Activated T-helper 17 cell treated with anti-CD3 and anti-CD28 coated beads, Interleukin-2, amount 50 U/mL, for 72 hours (primary cell): ENCODE measurements at regions not wholly inside any gene's neighbourhood (a gene's known extent, or its start where the extent isn't known, plus 50 kb on each side); places are given as distances from the start of the nearest gene placed in this dataset.
"Not testable (repeated sequence)": the region's sequence is repeated elsewhere in the genome, so short reads cannot be mapped to it uniquely, and the experiment has no call there.

Experiments
- ATAC-seq: fragments of 150-1000 bp; cut with Tn5 transposase; replicated peaks from 2 replicates; pipeline ENCODE4 v1.10.0; 2021; ENCODE audit warnings: mild to moderate bottlenecking, moderate library complexity
- H3K27ac Mint-ChIP-seq: one replicate; pipeline ENCODE4 v1.8.0; 2022; ENCODE audit warnings: mixed read lengths
- H3K27me3 Mint-ChIP-seq: one replicate; pipeline ENCODE4 v1.8.0; 2022; ENCODE audit warnings: mixed read lengths
- H3K36me3 Mint-ChIP-seq: one replicate; pipeline ENCODE4 v1.8.0; 2022; ENCODE audit warnings: low read depth, mild to moderate bottlenecking, mixed read lengths
- H3K4me1 Mint-ChIP-seq: one replicate; pipeline ENCODE4 v1.8.0; 2022; ENCODE audit warnings: mixed read lengths
- H3K4me3 Mint-ChIP-seq: one replicate; pipeline ENCODE4 v1.8.0; 2022; ENCODE audit warnings: mild to moderate bottlenecking, mixed read lengths
- H3K9me3 Mint-ChIP-seq: one replicate; pipeline ENCODE4 v1.8.0; 2022; ENCODE audit warnings: mixed read lengths

GRCh38 chr13:64725492-64725891, 2504.6 kb downstream of the PCDH9 start:
- Mint-ChIP-seq H3K36me3 (no peaks in the 10 kb centered on the region), H3K27ac (no peak overlapping the region)
- no peak for ATAC-seq

GRCh38 chr13:64723724-64724123, 2506.4 kb downstream of the PCDH9 start:
- Mint-ChIP-seq H3K9me3 (peaks cover 4% of the 10 kb centered on the region), H3K4me1 (no peaks in the 10 kb centered on the region), H3K36me3 (no peaks in the 10 kb centered on the region), H3K4me3 (no peak overlapping the region), H3K27ac (no peak overlapping the region), H3K27me3 (no peaks in the 10 kb centered on the region)
- no peak for ATAC-seq

More at GRCh38 chr13:64725492-64725891, 2504.6 kb downstream of the PCDH9 start:
- H3K27me3 Mint-ChIP-seq, result no peaks in the 10 kb centered on the region
- H3K4me3 Mint-ChIP-seq, result no peak overlapping the region
- H3K9me3 Mint-ChIP-seq, result peaks cover 8% of the 10 kb centered on the region
- H3K4me1 Mint-ChIP-seq, result no peaks in the 10 kb centered on the region

- no peaks in the 10 kb centered on the region for H3K36me3 Mint-ChIP-seq
- peaks cover 16% of the 10 kb centered on the region for H3K9me3 Mint-ChIP-seq
- no peaks in the 10 kb centered on the region for H3K4me1 Mint-ChIP-seq
- no peak for ATAC-seq
- H3K27ac Mint-ChIP-seq, result no peak overlapping the region
- H3K4me3 Mint-ChIP-seq, result no peak overlapping the region
- H3K27me3 Mint-ChIP-seq, result no peaks in the 10 kb centered on the region
Measured at GRCh38 chr13:64718116-64718515, 2512.0 kb downstream of the PCDH9 start.

DNA sequence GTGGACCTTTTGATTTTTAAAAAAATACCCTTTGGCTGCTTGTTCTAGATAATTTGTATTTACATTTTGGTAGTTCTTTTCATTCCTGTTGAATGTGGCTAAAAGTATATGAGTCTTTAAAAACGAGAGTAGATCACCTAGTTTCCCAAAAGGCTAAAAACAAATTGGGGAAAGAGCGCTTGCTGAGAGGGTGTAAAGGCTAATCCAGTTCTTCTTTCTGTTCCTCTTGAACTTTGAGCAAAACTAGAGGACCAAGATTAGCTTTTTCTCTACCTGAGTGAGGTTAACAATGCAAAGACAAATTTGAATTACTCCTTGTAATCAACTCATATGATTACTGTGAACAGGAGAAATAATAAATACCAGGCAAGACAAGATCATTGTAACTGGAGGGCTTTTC, 2513.2 kb downstream of the PCDH9 start:
- no peak overlapping the region for H3K4me3 Mint-ChIP-seq
- ATAC-seq, result no peak
- no peaks in the 10 kb centered on the region for H3K36me3 Mint-ChIP-seq
- no peaks in the 10 kb centered on the region for H3K27me3 Mint-ChIP-seq
- no peak overlapping the region for H3K27ac Mint-ChIP-seq
- peaks cover 16% of the 10 kb centered on the region for H3K9me3 Mint-ChIP-seq
- H3K4me1 Mint-ChIP-seq, result no peaks in the 10 kb centered on the region

DNA sequence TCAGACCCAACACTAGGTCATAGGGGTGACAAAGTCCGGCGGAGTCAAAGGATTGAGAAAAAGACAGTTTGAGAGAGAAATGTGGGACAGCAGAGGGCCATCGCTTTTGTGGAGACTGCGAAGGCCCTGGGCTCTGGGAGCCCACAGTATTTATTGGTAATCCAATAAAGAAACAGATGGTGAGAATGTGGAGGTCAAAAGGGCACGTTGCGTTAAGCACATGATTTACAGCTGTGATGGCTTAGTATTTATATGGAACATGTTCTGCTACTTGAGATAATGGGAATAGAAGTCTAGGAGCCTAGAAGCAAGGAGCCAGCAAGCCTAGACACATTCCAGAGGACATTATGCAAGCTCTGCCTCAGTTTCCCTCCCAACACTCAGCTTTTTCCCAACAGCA, 2521.1 kb downstream of the PCDH9 start:
- H3K9me3 Mint-ChIP-seq, result peaks cover 15% of the 10 kb centered on the region
- H3K4me3 Mint-ChIP-seq, result no peak overlapping the region
- no peaks in the 10 kb centered on the region for H3K4me1 Mint-ChIP-seq
- no peaks in the 10 kb centered on the region for H3K27me3 Mint-ChIP-seq
- no peaks in the 10 kb centered on the region for H3K36me3 Mint-ChIP-seq
- no peak for ATAC-seq
- H3K27ac Mint-ChIP-seq, result no peak overlapping the region

GRCh38 chr13:64704121-64704649, 2526.0 kb downstream of the PCDH9 start:
- no peak overlapping the region for H3K4me3 Mint-ChIP-seq
- no peak for ATAC-seq
- H3K27ac Mint-ChIP-seq, result no peak overlapping the region
- no peaks in the 10 kb centered on the region for H3K27me3 Mint-ChIP-seq
- peaks cover 15% of the 10 kb centered on the region for H3K9me3 Mint-ChIP-seq
- no peaks in the 10 kb centered on the region for H3K36me3 Mint-ChIP-seq
- H3K4me1 Mint-ChIP-seq, result no peaks in the 10 kb centered on the region

DNA sequence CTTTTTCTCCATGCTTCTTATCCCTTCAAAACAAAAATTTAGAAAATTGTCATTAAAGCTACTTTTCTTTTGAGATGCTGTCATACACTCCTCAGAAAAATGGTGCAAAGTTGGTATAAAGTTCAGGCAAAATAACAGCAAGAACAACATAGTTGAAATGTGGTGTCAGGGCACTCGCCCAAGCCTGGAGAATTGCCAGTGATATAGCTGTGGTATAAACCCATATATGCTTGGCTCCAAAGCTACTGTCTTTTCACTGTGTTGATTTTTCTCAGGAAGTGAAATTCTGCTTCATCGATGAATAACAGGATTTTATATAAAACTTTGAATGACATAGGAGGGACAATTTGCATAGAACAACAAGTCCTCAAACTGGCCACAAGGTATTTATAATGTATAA, 2532.9 kb downstream of the PCDH9 start:
- Mint-ChIP-seq H3K4me1 (no peaks in the 10 kb centered on the region), H3K27me3 (no peaks in the 10 kb centered on the region)

DNA sequence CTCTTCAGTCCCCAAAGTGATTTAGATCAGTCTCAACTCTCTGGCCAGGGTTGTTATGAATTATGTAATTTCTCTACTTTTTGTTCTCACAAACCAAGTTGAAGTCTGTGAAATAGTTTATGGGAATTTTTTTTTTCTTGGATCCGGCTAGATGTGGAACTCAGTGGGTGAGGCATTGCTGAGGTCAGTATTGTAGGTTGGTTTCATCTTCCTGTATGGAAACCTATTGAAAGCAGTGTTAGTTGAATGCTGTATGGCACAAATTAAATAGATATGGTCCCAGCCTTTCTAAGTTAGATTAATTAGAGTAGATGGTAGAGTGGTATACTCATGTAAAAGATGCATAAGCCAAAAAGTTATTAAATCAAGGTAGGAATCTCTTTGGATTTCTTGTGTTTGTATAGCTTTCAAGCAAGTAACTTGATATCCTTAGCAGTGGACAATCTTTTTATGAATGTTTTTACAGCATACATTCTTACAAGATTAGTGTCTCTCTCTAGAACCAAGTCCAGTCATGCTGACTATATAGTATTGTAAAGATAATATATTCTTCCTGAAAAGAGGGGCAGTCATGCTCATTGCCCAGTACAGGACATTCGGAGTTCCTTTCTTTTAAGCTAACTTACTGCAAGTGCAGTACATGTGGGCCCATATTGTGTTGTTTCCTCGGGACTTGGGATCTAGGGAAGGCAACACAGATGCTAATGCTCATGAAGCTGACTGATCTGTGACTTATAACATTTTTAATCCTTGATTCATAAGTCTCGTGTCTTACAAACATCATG, 2541.1 kb downstream of the PCDH9 start:
- Mint-ChIP-seq H3K4me3 (no peak overlapping the region), H3K36me3 (no peaks in the 10 kb centered on the region), H3K9me3 (peaks cover 16% of the 10 kb centered on the region), H3K27ac (no peak overlapping the region), H3K4me1 (no peaks in the 10 kb centered on the region), H3K27me3 (no peaks in the 10 kb centered on the region)
- no peak for ATAC-seq

More for the DNA sequence above, 2532.9 kb downstream of the PCDH9 start:
- Mint-ChIP-seq H3K36me3 (no peaks in the 10 kb centered on the region), H3K4me3 (no peak overlapping the region), H3K27ac (no peak overlapping the region), H3K9me3 (peaks cover 6% of the 10 kb centered on the region)
- ATAC-seq, result no peak

GRCh38 chr13:64686536-64686935, 2543.6 kb downstream of the PCDH9 start:
- H3K9me3 Mint-ChIP-seq, ATAC-seq, H3K36me3 Mint-ChIP-seq, H3K4me1 Mint-ChIP-seq, H3K27ac Mint-ChIP-seq, H3K4me3 Mint-ChIP-seq, H3K27me3 Mint-ChIP-seq: not testable (repeated sequence)

GRCh38 chr13:64684685-64685431, 2545.3 kb downstream of the PCDH9 start:
- Mint-ChIP-seq H3K27me3 (no peaks in the 10 kb centered on the region), H3K9me3 (peaks cover 7% of the 10 kb centered on the region), H3K4me3 (no peak overlapping the region), H3K27ac (no peak overlapping the region), H3K4me1 (no peaks in the 10 kb centered on the region), H3K36me3 (no peaks in the 10 kb centered on the region)
- no peak for ATAC-seq

- H3K4me3 Mint-ChIP-seq, result no peak overlapping the region
- ATAC-seq, result no peak
- H3K27me3 Mint-ChIP-seq, result no peaks in the 10 kb centered on the region
Measured at GRCh38 chr13:64684108-64684507, 2546.0 kb downstream of the PCDH9 start.

DNA sequence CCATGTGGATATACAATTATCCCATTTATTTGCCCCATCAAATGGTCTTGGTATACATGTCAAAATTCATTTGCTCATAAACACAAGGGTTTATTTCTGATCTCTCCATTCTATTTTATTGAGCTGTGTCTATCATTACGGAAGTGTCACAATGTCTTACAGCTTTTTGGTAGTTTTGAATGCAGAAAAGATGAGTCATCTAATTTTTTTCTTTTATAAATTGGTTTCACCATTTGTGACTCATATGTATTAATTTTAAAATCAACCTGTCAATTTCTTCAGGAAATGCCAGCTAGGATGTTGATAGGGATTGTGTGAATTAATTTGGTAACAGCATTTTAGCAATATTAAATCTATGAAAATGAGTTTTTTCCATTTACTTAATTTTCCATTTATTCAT, 2549.4 kb downstream of the PCDH9 start:
- Mint-ChIP-seq H3K4me1 (no peaks in the 10 kb centered on the region), H3K4me3 (no peak overlapping the region), H3K9me3 (peaks cover 11% of the 10 kb centered on the region), H3K27ac (no peak overlapping the region), H3K36me3 (no peaks in the 10 kb centered on the region), H3K27me3 (no peaks in the 10 kb centered on the region)
- ATAC-seq, result no peak

More at GRCh38 chr13:64684108-64684507, 2546.0 kb downstream of the PCDH9 start:
- no peaks in the 10 kb centered on the region for H3K4me1 Mint-ChIP-seq
- H3K27ac Mint-ChIP-seq, result no peak overlapping the region
- peaks cover 7% of the 10 kb centered on the region for H3K9me3 Mint-ChIP-seq
- H3K36me3 Mint-ChIP-seq, result no peaks in the 10 kb centered on the region

- Mint-ChIP-seq H3K4me1 (no peaks in the 10 kb centered on the region), H3K27ac (no peak overlapping the region), H3K36me3 (no peaks in the 10 kb centered on the region), H3K4me3 (no peak overlapping the region), H3K27me3 (no peaks in the 10 kb centered on the region), H3K9me3 (peaks cover 22% of the 10 kb centered on the region)
- no peak for ATAC-seq
Measured at GRCh38 chr13:64675255-64675892, 2554.8 kb downstream of the PCDH9 start.

GRCh38 chr13:64674126-64674525, 2556.0 kb downstream of the PCDH9 start:
- Mint-ChIP-seq H3K4me3 (no peak overlapping the region), H3K27me3 (no peaks in the 10 kb centered on the region), H3K4me1 (no peaks in the 10 kb centered on the region), H3K36me3 (no peaks in the 10 kb centered on the region), H3K27ac (no peak overlapping the region), H3K9me3 (peaks cover 22% of the 10 kb centered on the region)
- no peak for ATAC-seq
